Fibroblast of the conjunctiva (primary cell): ENCODE measurements at regions not wholly inside any gene's neighbourhood (a gene's known extent, or its start where the extent isn't known, plus 50 kb on each side); places are given as distances from the start of the nearest gene placed in this dataset.

Source experiments
- DNase-seq: peaks from one replicate; pipeline ENCODE4 v3.0.0-alpha.2; 2010; ENCODE audit warnings: low read depth

GRCh38 chr5:88396751-88397281, 128.2 kb upstream of the TMEM161B start:
- DNase-seq = no peak

GRCh38 chr5:88396000-88396535, 127.4 kb upstream of the TMEM161B start:
- DNase-seq = no peak

GRCh38 chr5:88395264-88395663, 126.6 kb upstream of the TMEM161B start:
- DNase-seq = no peak

- DNase-seq = no peak
Observed at GRCh38 chr5:88394536-88395175, 126.0 kb upstream of the TMEM161B start.

GRCh38 chr5:88393716-88394535, 125.3 kb upstream of the TMEM161B start:
- no peak for DNase-seq

- no peak for DNase-seq
Observed at GRCh38 chr5:88393042-88393441, 124.4 kb upstream of the TMEM161B start.

- DNase-seq = no peak
Observed at GRCh38 chr5:88391991-88392390, 123.3 kb upstream of the TMEM161B start.

- DNase-seq = no peak
Observed at GRCh38 chr5:88391116-88391515, 122.5 kb upstream of the TMEM161B start.

GRCh38 chr5:88390481-88390880, 121.8 kb upstream of the TMEM161B start:
- no peak for DNase-seq

GRCh38 chr5:88390096-88390441, 121.4 kb upstream of the TMEM161B start:
- no peak for DNase-seq

GRCh38 chr5:88389338-88390095, 120.9 kb upstream of the TMEM161B start:
- DNase-seq = no peak

- no peak for DNase-seq
Observed at GRCh38 chr5:88388476-88389337, 120.1 kb upstream of the TMEM161B start.

GRCh38 chr5:88384886-88385285, 116.2 kb upstream of the TMEM161B start:
- no peak for DNase-seq

- DNase-seq = no peak
Observed at GRCh38 chr5:88380332-88380731, 111.7 kb upstream of the TMEM161B start.

- DNase-seq = no peak
Observed at GRCh38 chr5:88377705-88378656, 109.3 kb upstream of the TMEM161B start.

- DNase-seq = no peak
Observed at GRCh38 chr5:88377240-88377639, 108.6 kb upstream of the TMEM161B start.

GRCh38 chr5:88376728-88377127, 108.1 kb upstream of the TMEM161B start:
- DNase-seq = no peak

- no peak for DNase-seq
Observed at GRCh38 chr5:88374391-88374790, 105.7 kb upstream of the TMEM161B start.

- DNase-seq = no peak
Observed at GRCh38 chr5:88370824-88371223, 102.2 kb upstream of the TMEM161B start.

GRCh38 chr5:88368201-88368600, 99.6 kb upstream of the TMEM161B start:
- DNase-seq = no peak
